NCI-H345 treated with DMSO at 0.1 percent for 48 hours (cell line): ENCODE measurements at regions not wholly inside any gene's neighbourhood (a gene's known extent, or its start where the extent isn't known, plus 50 kb on each side); places are given as distances from the start of the nearest gene placed in this dataset.
"Not testable (repeated sequence)": the region's sequence is repeated elsewhere in the genome, so short reads cannot be mapped to it uniquely, and the experiment has no call there.

Experiments
- DNase-seq: peaks from one replicate; lab custom pipeline; 2025; ENCODE audit not compliant: unreplicated experiment; lab: John Stamatoyannopoulos, UW

GRCh38 chr7:17437586-17437985 lies 139.1 kb downstream of the AHR start:
- no peak for DNase-seq

GRCh38 chr7:17440025-17440784 lies 141.8 kb downstream of the AHR start:
- not testable (repeated sequence) for DNase-seq

- DNase-seq, result no peak
These were observed 142.4 kb downstream of the AHR start for GRCh38 chr7:17440831-17441230.

- no peak for DNase-seq
These were observed 143.1 kb downstream of the AHR start for GRCh38 chr7:17441557-17441956.

- no peak for DNase-seq
These were observed 145.7 kb downstream of the AHR start for GRCh38 chr7:17444151-17444550.

- DNase-seq, result no peak
These were observed 146.2 kb downstream of the AHR start for GRCh38 chr7:17444673-17445072.

GRCh38 chr7:17446340-17446739 lies 147.9 kb downstream of the AHR start:
- DNase-seq, result no peak

GRCh38 chr7:17447728-17448478 lies 149.5 kb downstream of the AHR start:
- no peak for DNase-seq

GRCh38 chr7:17448479-17449423 lies 150.3 kb downstream of the AHR start:
- DNase-seq, result no peak

GRCh38 chr7:17456541-17456940 lies 158.1 kb downstream of the AHR start:
- DNase-seq, result no peak

GRCh38 chr7:17460001-17460400 lies 161.5 kb downstream of the AHR start:
- DNase-seq, result no peak

- no peak for DNase-seq
These were observed 162.2 kb downstream of the AHR start for GRCh38 chr7:17460665-17461064.

- no peak for DNase-seq
These were observed 163.7 kb downstream of the AHR start for GRCh38 chr7:17462131-17462631.

GRCh38 chr7:17463511-17464085 lies 165.1 kb downstream of the AHR start:
- DNase-seq, result no peak

- DNase-seq, result no peak
These were observed 167.8 kb downstream of the AHR start for GRCh38 chr7:17466216-17466615.

- no peak for DNase-seq
These were observed 169.0 kb downstream of the AHR start for GRCh38 chr7:17467386-17467945.

GRCh38 chr7:17471325-17471724 lies 172.9 kb downstream of the AHR start:
- no peak for DNase-seq

GRCh38 chr7:17472518-17472917 lies 174.1 kb downstream of the AHR start:
- no peak for DNase-seq

- no peak for DNase-seq
These were observed 174.5 kb downstream of the AHR start for GRCh38 chr7:17472939-17473338.

- DNase-seq, result no peak
These were observed 176.4 kb downstream of the AHR start for GRCh38 chr7:17474724-17475344.
